DOHH2 (cell line): ENCODE measurements at regions not wholly inside any gene's neighbourhood (a gene's known extent, or its start where the extent isn't known, plus 50 kb on each side); places are given as distances from the start of the nearest gene placed in this dataset.

Experiments
- EZH2phosphoT487 ChIP-seq: fragments of 200-600 bp; sonication (generic); IDR thresholded peaks from 2 replicates; pipeline ENCODE4 v1.6.1; 2017; ENCODE audit warnings: borderline replicate concordance, mild to moderate bottlenecking, antibody characterized with exemption, low read length, moderate library complexity, mixed read lengths
- TF ChIP-seq, protein P1 (sequence below): fragments of 200-600 bp; sonication (generic); IDR thresholded peaks from one replicate; pipeline ENCODE4 v1.5.1; 2014; ENCODE audit warnings: antibody characterized with exemption, mild to moderate bottlenecking, low read depth, low read length; ENCODE audit not compliant: poor library complexity, severe bottlenecking

GRCh38 chr3:10558736-10559135, 53.4 kb upstream of the ATP2B2 start:
- TF ChIP-seq, protein P1, sequence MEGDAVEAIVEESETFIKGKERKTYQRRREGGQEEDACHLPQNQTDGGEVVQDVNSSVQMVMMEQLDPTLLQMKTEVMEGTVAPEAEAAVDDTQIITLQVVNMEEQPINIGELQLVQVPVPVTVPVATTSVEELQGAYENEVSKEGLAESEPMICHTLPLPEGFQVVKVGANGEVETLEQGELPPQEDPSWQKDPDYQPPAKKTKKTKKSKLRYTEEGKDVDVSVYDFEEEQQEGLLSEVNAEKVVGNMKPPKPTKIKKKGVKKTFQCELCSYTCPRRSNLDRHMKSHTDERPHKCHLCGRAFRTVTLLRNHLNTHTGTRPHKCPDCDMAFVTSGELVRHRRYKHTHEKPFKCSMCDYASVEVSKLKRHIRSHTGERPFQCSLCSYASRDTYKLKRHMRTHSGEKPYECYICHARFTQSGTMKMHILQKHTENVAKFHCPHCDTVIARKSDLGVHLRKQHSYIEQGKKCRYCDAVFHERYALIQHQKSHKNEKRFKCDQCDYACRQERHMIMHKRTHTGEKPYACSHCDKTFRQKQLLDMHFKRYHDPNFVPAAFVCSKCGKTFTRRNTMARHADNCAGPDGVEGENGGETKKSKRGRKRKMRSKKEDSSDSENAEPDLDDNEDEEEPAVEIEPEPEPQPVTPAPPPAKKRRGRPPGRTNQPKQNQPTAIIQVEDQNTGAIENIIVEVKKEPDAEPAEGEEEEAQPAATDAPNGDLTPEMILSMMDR = no peak
- no peak for TF ChIP-seq EZH2phosphoT487
